HG03442 (cell line): ENCODE measurements at regions not wholly inside any gene's neighbourhood (a gene's known extent, or its start where the extent isn't known, plus 50 kb on each side); places are given as distances from the start of the nearest gene placed in this dataset.
A peak's percentile ranks its signal among the peaks of the same experiment; 100 is the strongest.

Experiments used
- ATAC-seq: cut with Tn5 transposase; IDR thresholded peaks from one replicate; pipeline ENCODE4 v1.9.1; 2021; ENCODE audit warnings: mild to moderate bottlenecking, moderate library complexity; ENCODE audit not compliant: unreplicated experiment

- ATAC-seq: peak; percentile 11
These were observed 55.8 kb upstream of the GSE1 start for GRCh38 chr16:85557083-85557970.

- ATAC-seq: no peak
These were observed 55.0 kb upstream of the GSE1 start for GRCh38 chr16:85557971-85558657.

- ATAC-seq: no peak
These were observed 52.2 kb upstream of the GSE1 start for GRCh38 chr16:85560932-85561247.

GRCh38 chr16:85561248-85562092 is 51.7 kb upstream of the GSE1 start:
- ATAC-seq: no peak

GRCh38 chr16:85562093-85562786 is 50.9 kb upstream of the GSE1 start:
- ATAC-seq: no peak

GRCh38 chr16:85563034-85563433 is 50.1 kb upstream of the GSE1 start:
- ATAC-seq: no peak
